Lung (tissue), 11 donors: ENCODE measurements at regions not wholly inside any gene's neighbourhood (a gene's known extent, or its start where the extent isn't known, plus 50 kb on each side); places are given as distances from the start of the nearest gene placed in this dataset.

Experiments used
- ATAC-seq: fragments of 200-7000 bp; cut with Tn5 transposase; one replicate; pipeline ENCODE4 v1.9.1; 2020; ENCODE audit warnings: moderate number of reproducible peaks; ENCODE audit not compliant: insufficient read depth, low FRiP score
- DNase-seq, 3 donors: peaks; one replicate each; pipeline ENCODE4 v3.0.0-alpha.2; 2013 to 2017
- H3K27ac ChIP-seq, 2 donors: one replicate each; pipeline ENCODE4 v1.5.1; 2013; ENCODE audit warnings: mild to moderate bottlenecking in 2 of 2, moderate library complexity in 2 of 2, control low read depth in 1 of 2, inconsistent platforms in 1 of 2, low read depth in 1 of 2, low read length in 1 of 2
- H3K27me3 ChIP-seq, 3 donors: one replicate each; pipeline ENCODE4 v1.5.1; 2013; ENCODE audit warnings: low read length in 2 of 3; ENCODE audit not compliant: control insufficient read depth in 3 of 3, insufficient read depth in 3 of 3
- H3K36me3 ChIP-seq, 4 donors: one replicate each; pipeline ENCODE4 v1.5.1; 2013; ENCODE audit warnings: low read length in 4 of 4, mild to moderate bottlenecking in 1 of 4, moderate library complexity in 1 of 4; ENCODE audit not compliant: control insufficient read depth in 4 of 4, insufficient read depth in 4 of 4
- H3K4me1 ChIP-seq, 5 donors: one replicate each; pipeline ENCODE4 v1.5.1; 2013; ENCODE audit warnings: low read length in 5 of 5, mild to moderate bottlenecking in 2 of 5, moderate library complexity in 1 of 5; ENCODE audit not compliant: control insufficient read depth in 5 of 5, insufficient read depth in 5 of 5
- H3K4me3 ChIP-seq: one replicate; pipeline ENCODE4 v1.5.1; 2013; ENCODE audit warnings: mild to moderate bottlenecking, control low read depth, moderate library complexity
- H3K9ac ChIP-seq, 2 donors: one replicate each; pipeline ENCODE4 v1.5.1; 2013; ENCODE audit warnings: low read length in 2 of 2, control low read depth in 1 of 2; ENCODE audit not compliant: insufficient read depth in 1 of 2
- H3K9me3 ChIP-seq, 4 donors: one replicate each; pipeline ENCODE4 v1.5.1; 2013; ENCODE audit warnings: low read length in 3 of 4, mild to moderate bottlenecking in 1 of 4, moderate library complexity in 1 of 4; ENCODE audit not compliant: control insufficient read depth in 4 of 4, insufficient read depth in 3 of 4
- WGBS, 2 donors: extraction: QIAGEN DNeasy Blood & Tissue Kit; methylation state at CpG; one replicate each; pipeline ENCODE4 v1.1.7; 2013; 5-methylcytosine and 5-hydroxymethylcytosine counted together
- TF ChIP-seq, protein P1 (sequence below): IDR thresholded peaks from 2 replicates; pipeline ENCODE4 v1.5.1; 2012; ENCODE audit warnings: mild to moderate bottlenecking; ENCODE audit errors: control extremely low read depth, extremely low read depth
- donor health status: control.
- donor health status: control.
- donor health status: Bipolar disorder and iron deficiency.
- donor health status: healthy.
- donor health status: DM: yes; HTN: yes; CAD: no.

DNA sequence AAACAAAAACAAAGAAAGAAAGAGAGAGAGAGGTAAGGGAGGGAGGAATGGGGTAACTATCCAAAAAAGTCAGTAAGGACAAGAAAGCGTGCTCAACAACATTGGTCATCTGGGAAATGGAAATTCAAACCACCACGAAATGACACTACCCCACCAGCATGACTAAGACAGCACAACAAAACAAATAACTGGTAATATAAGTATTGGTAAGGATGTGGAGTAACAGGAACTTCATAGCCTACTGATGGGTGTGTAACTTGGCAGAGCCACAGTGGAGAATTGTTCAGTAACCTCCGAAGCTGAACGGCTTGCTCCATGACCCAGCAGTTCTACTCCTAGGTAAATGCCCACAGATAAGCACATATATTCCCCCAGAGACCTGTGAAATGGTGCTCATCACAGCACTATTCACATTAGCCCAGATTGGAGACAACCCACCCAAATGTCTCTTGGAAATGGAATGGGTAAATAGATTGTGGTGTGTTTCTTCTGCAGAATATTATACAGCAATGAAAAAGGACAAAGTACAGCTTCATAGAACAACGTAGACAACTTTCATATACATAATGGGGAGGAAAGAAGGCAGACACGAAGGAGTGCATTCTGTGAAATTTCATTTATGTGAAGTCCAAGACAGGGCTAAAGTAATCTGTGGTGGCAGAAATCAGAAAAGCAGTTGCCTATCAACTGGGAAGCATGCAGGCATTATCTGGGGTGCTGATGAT lies 95.5 kb upstream of the ATP6AP2 start:
- Histone ChIP-seq H3K36me3 (no peaks in the 10 kb centered on the region), H3K9me3 (peaks cover 0 to 12% (median 2%) of the 10 kb centered on the region in 4 donors), H3K9ac (no peak overlapping the region), H3K27ac (no peak overlapping the region), H3K4me3 (no peak overlapping the region), H3K4me1 (no peaks in the 10 kb centered on the region), H3K27me3 (peaks cover 0 to 9% (median 2%) of the 10 kb centered on the region in 3 donors)
- no peak for DNase-seq
- ATAC-seq = no peak
- TF ChIP-seq, protein P1, sequence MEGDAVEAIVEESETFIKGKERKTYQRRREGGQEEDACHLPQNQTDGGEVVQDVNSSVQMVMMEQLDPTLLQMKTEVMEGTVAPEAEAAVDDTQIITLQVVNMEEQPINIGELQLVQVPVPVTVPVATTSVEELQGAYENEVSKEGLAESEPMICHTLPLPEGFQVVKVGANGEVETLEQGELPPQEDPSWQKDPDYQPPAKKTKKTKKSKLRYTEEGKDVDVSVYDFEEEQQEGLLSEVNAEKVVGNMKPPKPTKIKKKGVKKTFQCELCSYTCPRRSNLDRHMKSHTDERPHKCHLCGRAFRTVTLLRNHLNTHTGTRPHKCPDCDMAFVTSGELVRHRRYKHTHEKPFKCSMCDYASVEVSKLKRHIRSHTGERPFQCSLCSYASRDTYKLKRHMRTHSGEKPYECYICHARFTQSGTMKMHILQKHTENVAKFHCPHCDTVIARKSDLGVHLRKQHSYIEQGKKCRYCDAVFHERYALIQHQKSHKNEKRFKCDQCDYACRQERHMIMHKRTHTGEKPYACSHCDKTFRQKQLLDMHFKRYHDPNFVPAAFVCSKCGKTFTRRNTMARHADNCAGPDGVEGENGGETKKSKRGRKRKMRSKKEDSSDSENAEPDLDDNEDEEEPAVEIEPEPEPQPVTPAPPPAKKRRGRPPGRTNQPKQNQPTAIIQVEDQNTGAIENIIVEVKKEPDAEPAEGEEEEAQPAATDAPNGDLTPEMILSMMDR = no peak
- 77 to 94% methylated on average over 6 of the region's 6 CpGs for WGBS, 2 donors

DNA sequence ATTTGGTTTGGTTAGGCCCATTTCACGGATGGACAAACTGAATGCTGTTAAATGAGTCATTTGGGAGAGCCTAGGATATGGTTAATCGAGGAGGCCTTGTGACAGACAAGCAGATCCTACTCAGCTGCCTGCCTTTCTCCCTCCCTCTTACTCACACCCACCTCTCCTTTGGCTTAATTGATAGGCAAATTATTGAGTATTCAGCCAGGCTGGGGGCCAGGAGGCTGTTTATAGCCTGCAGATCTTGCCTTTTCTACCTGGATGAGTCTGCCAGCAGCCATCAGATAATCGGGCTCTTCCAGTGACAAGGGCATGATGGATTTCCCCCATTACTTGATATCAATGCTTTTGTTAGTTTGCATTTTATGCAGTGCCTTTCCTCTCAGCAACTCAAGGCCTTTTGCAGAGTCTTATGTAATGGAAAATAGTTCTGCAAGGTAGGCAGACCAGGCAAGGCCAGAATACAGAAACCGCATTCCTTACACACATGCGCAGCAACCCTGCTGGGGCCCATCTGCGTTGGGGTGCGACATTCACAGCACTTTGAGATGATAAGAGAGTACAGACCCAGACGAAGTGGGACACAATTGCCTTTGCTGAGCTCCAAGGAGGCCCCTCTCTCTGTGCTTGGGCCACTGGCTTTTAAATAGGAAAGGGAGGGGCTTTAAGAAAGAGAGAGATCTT lies 96.2 kb upstream of the ATP6AP2 start:
- peaks cover 0 to 16% (median 2%) of the 10 kb centered on the region in 4 donors for H3K9me3 ChIP-seq
- H3K36me3 ChIP-seq = no peaks in the 10 kb centered on the region
- ATAC-seq (no peak), DNase-seq (peak in 1 of 3 donors; percentile 17)
- TF ChIP-seq, protein P1 = no peak
- WGBS, 2 donors = 65 to 85% methylated on average over 8 of the region's 8 CpGs
- no peaks in the 10 kb centered on the region for H3K4me1 ChIP-seq
- H3K27me3 ChIP-seq = peaks cover 0 to 14% (median 2%) of the 10 kb centered on the region in 3 donors
- no peak overlapping the region for H3K9ac ChIP-seq
- no peak overlapping the region for H3K27ac ChIP-seq
- H3K4me3 ChIP-seq = no peak overlapping the region

DNA sequence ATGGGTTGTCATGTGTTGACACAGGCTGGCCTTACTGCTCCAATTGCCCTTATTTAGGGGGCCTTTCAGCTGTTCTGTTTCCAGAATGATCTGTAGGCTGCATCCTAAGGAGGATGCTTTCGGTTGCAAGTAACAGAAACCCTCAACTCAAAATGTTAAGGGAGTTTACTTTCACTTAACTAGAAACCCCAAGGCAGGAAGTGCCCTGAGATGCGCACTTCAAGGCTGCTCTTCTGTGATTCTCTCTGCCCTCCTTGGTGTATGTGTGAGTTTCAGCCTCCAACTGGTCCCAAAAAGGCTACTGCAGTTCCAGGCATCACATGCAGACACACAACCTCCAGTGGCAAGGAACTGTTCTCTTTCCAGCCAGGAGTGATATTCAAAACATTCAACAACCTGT lies 97.3 kb upstream of the ATP6AP2 start:
- peaks cover 0 to 21% (median 2%) of the 10 kb centered on the region in 4 donors for H3K9me3 ChIP-seq
- no peak overlapping the region for H3K9ac ChIP-seq
- H3K27ac ChIP-seq = no peak overlapping the region
- WGBS, 2 donors = 85 to 92% methylated on average over 2 of the region's 2 CpGs
- no peak for DNase-seq
- no peaks in the 10 kb centered on the region for H3K4me1 ChIP-seq
- peaks cover 0 to 17% (median 4%) of the 10 kb centered on the region in 3 donors for H3K27me3 ChIP-seq
- no peaks in the 10 kb centered on the region for H3K36me3 ChIP-seq
- TF ChIP-seq, protein P1 = no peak
- H3K4me3 ChIP-seq = no peak overlapping the region
- ATAC-seq = no peak
